Femur (tissue), 1 donor: ENCODE measurements at regions not wholly inside any gene's neighbourhood (a gene's known extent, or its start where the extent isn't known, plus 50 kb on each side); places are given as distances from the start of the nearest gene placed in this dataset.
"Not testable (repeated sequence)": the region's sequence is repeated elsewhere in the genome, so short reads cannot be mapped to it uniquely, and the experiment has no call there.

Experiments used
- DNase-seq: peaks from one replicate; pipeline ENCODE4 v3.0.0-alpha.2; 2017

DNA sequence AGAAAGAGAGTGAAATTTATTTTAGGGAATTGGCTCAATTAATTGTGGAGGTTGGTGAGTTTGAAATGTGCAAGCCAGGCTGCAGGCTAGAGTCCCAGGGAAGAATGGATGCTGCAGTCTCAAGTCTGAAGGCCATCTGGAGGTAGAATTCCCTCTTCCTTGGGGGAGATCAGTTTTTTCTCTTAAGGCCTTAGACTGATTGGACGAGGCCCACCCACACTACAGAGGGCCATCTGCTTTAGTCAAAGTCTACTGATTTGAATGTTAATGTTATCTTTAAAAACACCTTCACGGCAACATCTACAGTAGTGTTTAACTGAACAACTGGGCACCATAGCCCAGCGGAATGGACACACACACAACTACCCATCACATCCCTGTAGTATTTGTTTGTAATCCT, 245.9 kb upstream of the IRF2BP2 start:
- no peak for DNase-seq

DNA sequence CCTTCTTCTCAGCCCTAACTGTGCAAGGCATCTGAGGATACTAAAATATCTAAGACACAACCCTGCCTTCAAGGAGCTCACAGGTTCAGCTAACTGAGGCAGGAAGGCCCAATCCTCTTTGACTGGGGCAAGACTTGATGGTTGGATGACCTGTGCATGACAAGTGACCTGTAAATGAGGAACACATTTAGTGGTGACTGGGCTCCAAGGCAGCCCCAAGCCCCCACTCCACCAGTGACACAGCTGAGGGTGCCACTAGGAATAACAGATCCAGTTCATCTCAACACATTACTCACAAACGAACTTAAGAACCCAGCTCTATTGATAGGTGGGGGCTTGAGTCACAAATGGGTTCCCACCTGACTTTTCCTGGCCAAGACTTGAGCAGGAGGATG, 244.7 kb upstream of the IRF2BP2 start:
- DNase-seq, result no peak

DNA sequence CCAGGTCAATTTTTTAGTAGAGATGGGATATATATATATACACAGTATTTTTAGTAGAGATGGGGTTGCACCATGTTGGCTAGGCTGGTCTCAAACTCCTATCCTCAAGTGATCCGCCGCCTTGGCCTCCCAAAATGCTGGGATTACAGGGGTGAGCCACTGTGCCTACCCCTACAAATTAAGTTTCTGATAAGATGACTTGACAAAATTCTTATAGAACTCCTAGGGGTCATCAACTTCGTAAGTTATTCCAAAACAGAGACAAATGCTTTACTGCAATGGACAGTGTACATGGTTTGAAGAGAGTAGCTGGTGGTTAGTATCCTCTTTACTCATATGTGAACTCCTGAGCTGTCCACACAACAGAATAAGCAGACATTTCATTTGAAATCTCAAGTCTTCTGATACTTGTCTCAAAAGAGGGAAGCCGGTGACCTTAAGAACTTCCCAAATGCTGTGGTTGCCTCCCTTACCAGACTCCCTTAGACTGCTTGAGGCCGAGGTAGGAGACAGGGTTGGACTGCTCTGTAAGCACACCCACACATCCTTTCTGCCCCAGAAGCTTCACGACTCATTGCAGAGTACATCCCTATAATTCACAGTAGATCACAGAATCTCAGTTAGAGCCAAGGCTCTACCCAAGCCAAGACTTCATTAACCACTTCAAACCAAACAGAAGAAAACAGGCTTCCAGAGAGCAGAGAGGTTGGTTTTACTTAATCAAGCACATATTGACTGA, 244.1 kb upstream of the IRF2BP2 start:
- no peak for DNase-seq

DNA sequence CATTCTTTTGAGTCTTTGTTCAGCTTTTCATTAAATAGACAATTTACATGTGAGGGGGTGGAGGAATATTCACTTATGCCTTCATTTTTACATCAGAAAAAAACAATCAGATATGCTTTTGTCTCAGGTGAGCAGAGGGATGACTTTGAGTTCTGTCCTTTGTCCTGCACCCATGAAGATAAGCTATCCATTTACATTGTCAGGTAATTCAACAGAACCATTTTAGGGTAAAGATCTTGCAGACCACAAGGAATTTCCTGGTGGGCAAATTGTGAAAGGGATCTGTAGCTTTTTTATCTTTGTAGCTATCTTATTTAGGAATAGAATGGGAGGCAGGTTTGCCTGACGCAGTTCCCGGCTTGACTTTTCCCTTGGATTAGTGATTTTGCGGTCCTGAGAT, 242.7 kb upstream of the IRF2BP2 start:
- DNase-seq, result no peak

DNA sequence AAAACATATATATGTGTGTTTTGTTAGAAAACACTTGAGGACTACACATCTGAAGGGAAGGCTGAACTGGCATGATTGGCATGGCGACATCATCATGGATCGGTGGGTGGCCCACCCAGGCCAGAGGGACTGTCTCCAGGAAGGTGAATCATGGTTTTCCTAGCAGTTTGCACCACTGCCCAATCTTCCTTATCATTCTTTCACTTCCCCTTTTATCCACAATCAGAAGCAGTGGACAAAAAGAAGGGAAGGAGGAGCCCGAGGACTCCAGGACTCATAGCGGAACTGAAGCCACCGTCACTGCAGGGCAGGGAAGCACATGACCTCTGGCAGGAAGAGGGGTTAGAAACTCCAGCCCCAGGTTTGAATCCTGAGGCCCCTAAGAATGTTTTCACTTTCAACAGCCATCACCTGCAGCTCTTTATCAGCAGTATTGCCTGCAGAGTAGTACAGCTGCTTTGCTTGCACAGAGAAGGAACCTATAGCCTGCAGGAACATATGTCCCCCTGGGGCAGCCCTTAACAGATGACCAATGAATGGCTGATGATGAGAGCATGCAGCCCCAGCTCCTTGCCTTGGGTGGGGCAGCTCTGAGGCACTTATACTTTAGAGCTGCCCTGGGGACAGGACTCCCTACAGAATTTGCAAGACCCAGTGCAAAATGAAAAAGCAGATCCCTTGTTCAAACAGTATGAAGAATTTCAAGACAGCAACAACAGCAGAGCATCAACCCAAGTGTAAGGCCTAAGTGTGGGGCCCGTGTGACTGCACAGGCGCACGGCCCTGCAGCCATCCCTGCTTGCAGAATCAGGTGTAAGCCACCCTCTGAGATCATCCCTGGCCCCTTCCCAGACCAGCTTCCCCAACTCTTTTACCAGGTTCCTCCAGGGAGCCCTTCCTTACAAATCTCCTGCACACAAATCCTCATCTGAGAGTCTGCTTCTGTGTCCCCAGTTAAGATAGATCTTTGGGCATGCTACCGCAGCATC, 241.8 kb upstream of the IRF2BP2 start:
- no peak for DNase-seq

DNA sequence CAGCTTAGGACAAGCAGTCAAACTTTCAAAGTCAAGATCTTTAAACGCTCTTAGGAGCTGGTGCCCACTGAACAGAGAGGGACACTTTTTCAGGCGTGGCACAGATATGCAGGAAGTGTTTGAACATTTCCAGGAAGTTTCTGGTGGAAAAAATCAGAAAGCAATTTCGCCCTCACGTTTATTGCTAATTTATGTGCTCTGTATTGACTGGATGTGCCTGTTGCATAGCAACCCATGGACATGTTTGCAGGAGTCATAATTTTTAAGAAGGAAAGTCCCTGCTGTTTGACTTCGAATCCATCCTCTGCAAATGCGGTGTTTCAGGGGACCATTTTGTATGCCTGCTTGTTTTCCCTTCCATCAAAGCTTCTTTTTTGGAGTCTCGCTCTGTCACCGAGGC, 239.9 kb upstream of the IRF2BP2 start:
- no peak for DNase-seq

DNA sequence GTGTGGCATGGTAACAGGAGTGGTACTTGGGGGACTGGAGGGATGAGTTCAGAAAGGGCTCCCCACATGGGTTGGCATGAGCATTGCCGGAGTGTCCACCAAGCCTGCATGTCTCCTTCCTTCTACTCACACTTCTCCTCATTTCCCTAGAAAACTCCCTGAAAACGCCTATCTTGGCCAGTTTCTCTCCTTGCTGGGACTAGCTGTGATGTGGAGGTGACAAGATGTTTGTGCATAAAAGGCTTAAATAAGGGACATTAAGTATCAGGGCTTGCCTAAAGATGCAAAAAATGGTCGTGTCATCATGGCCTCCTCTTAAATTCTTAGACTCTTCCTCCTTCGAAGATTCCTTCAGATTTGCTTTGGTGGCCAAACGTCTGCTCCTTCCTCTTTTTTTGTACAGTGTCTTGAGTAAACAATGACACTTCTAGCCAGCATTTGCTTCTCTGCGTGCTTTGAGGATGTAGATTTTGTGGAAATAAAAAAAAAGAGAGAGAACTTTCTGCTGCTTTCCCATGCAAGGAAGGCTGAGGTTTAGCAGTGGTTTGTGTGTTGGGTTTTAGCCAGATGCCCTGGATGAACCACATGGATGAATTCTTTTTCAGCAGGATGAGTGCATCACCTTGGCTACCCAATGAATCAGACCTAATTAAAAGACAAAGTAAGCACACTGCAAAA, 239.1 kb upstream of the IRF2BP2 start:
- DNase-seq, result no peak

DNA sequence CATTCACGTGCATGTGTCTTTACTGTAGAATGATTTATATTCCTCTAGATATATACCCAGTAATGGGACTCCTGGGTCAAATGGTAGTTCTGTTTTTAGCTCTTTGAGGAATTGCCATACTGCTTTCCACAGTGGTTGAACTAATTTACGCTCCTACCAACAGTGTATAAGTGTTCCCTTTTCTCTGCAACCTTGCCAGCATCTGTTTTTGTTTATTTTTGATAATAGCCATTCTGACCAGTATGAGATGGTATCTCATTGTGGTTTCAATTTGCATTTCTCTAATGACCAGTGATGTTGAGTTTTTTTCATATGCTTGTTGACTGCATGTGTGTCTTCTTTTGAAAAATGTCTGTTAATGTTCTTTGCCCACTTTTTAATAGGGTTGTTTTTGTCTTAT, 236.8 kb upstream of the IRF2BP2 start:
- DNase-seq, result not testable (repeated sequence)

DNA sequence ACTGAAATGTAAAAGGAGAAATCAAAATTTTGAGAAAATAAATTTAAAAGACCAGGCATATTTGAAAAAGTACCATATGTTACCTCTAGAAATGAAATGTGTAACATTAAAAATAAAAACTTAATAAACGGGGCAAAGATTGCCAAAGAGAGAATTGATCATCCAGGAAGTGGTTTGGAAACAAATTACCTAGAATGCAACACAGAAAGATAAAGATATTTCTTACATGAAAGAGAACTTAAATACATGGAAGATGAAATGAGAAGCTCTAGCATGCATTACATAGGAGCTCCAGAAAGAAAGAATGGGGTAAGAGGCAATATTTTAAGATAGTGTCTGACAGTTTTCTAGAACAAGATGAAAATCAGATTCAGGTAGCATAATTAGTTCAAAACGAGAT, 235.9 kb upstream of the IRF2BP2 start:
- no peak for DNase-seq

DNA sequence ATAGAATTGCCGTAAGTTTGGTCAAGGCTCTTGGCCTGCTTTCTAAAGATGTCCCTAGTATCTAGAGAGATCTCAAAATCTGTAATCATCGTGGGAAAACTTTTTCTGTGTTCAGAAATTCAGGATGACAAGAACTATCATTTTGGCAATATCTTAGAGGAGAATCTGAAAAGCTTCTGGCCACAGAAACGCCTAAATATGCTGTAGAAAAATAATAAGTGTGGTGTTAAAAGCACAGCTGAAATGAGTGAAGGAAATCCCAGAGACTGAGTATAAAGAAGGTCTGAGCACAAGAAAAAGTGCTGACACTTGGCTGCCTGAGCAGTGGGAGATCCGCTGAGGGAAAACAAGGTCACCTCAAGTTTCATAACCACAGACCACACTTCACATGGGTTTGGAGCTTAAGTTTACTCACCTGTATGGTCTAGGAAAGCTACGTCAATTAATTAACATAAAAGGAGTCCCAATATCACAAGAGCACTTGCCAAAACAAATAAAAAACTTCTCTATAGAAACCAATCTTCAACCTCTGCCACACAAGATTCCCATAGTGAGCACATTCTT, 235.2 kb upstream of the IRF2BP2 start:
- DNase-seq, result no peak

DNA sequence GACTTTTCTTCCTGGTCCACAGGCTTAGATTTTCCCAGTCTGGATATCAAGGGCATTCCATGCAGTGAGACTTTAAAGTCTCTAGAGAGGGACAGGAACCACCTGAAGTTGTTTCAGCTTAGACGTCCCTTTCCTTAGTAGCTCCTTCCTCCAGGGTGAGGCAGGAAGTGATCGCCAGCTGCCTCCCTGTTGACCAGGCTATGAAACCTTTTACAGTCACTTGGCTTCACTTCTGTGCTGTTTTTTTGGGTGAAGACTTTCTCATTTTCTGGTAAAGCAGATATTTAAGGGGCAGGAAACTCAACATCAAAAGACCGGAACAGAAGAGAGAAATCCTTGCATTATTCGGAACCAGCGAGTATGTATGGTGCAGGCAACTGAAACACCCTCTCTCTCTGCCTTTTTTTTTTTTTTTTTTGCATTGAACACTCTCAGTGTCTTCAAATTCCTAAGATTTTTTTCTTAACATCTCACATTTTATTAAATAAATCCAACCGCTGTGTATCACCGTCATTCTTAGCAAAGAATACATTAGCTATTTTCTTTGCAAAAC, 234.6 kb upstream of the IRF2BP2 start:
- DNase-seq, result no peak

DNA sequence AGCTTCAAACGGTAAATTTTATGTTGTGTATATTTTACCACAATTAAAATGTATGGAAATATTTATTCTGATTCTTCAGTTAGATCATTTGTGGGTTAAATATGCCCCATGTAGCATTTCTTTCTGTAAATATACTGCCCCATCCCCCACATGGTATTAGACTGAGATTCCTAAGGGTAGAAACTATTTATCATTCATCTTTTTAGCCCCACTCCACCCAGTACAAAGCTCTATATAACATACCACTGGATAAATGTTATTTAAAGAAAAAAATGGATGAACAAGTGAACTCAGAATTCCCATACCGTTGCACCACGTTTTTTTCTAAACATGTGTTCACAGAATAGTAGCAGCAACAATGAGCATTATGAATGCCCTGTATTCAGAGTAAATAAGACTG, 234.0 kb upstream of the IRF2BP2 start:
- no peak for DNase-seq

DNA sequence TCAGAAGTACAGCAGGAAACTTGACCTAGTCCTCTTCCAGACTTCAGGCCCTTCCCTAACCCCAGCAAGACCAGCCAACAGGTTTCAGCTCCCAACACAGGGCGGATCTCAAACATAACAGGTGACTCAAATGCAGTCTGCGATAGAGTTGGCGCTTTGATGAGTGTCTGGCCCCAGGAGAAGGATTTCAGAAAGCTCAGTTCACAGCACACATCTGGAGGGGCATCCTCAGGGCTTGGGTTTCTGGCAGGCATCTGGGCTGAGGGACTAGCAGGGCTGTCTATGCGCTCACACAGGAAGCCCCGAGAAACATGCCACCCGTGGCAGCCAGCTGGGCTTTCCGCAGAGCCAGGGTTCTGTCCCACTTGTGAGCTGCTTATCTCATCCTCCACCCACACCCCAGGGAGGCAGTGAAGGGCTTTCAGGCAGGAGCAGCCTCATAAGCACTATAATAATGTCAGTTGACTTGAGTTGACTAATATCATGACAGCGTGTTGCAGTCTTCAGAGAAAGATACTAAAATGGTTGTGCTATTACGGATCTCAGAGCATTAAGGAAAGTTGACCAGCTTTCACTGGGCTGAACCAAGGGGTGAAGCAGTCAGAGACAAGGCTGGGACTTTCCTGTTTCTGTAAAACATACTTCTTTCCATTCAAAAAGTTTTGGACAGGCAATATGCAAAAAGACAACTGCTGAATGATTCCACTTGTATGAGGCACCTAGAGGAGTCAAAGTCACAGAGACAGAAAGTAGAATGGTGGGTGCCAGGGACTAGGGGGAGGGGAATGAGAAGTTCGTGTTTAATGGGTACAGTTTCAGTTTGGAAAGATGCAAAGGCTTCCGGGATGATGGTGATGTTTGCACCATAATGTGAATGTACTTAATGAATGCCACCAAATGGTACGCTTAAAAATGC, 233.0 kb upstream of the IRF2BP2 start:
- DNase-seq, result peak; percentile 52

DNA sequence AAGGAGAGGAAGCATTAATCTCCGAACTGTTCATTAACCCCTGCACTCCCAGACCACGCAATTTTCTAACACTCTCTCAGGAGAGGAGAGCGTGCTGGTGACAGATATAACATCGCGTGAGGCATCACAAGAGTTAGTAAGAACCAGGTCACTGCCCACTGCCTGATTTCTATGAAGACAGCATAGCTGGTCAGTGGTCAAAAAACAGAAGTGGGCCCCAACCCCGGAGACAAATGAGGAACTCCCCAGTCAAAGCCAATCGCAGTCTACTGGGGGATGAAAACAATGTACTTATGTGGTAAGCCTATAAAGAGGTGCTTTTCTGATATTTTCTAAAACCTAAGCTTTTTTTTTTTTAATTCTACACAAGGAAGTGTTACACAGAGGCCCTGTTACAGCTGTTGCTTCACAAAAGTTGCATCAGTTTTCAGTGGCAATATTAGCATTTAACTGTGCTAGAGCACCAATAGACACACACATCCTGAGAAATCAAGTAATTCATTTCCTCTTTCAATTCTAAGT, 231.8 kb upstream of the IRF2BP2 start:
- no peak for DNase-seq

DNA sequence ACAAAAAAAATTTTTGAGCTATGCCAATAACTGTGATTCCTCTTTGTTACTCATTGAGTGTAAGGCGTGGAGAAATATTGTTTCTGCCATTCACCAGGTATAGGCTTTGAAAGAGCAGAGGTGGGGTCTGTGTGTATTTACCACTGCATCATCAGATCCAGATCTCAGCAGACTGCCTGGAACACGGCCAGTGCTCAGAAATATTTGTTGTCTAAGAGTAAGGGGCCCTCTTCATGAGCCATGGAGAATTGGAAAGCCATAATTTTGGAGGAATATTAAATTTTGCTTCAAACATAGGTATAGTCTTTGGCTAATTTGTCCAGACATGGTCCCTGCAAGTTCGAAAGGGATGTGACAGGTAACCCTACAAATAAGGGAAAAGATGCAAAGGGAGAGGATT, 231.3 kb upstream of the IRF2BP2 start:
- DNase-seq, result no peak

DNA sequence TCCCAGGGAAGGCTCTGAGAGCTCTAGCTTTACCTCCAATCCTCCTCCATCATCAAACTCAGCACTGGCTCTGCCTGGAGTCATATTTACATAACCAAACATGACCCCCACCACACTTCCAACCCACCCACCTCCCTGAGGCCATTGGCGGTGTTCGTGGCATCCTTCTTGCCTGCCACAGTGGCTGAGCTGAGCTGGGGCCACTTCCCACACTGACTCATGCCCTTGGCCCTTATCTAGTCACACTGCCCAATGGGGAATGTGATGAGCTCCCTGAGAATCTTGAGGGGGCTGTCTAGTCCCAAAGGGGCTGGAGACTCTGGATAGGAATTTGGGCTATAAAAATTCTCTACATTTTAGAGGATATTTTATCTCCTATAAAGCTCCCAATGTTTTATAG, 230.9 kb upstream of the IRF2BP2 start:
- no peak for DNase-seq

DNA sequence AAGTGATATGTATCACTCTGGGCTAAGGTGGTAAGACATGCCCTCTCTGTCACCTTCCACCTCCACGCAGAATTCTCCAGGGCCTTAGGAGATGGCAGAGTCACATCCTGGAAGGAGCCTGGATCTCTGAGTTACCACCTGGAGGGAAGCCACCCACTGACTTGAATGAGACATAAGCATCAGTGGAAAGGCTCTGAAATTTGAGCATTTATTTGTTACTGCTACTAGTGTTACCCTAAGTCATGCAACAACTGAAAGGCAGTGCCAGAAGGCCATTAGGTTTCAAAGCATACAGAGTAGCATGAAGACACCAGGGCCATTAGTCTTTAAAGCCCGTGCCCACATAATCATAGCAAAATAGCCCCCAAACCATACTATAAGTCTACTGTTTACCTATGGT, 230.3 kb upstream of the IRF2BP2 start:
- no peak for DNase-seq

DNA sequence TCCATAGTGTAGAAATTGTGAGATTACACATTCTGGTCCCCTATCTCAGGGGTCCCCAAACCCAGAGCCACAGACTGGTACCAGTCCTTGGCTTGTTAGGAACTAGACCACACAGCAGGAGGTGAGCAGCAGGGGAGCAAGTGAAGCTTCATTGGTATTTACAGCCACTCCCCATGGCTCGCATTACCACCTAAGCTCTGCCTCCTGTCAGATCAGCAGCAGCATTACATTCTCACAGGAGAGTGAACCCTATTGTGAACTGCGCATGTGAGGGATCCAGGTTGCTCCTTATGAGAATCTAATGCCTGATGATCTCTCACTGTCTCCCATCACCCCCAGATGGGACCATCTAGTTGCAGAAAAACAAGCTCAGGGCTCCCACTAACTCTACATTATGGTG, 229.7 kb upstream of the IRF2BP2 start:
- DNase-seq, result no peak

DNA sequence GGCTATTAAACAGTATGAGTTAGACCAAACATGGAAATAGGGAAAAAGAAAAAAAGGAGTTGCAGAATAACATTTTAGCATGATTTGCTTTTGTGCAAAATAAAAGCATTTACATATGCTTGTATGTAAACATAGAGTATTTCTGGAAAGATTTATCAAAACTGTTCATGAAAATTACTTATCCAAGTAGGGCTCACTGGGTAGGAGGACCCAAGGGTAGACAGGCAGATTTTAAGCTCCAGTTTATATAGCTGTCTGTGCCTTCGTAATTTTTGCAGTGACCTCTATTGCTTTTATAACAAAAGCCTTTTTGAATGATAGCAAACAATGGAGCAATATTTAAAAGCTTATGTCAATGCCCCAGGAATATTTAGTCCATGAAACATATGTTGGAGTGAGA, 228.8 kb upstream of the IRF2BP2 start:
- no peak for DNase-seq

DNA sequence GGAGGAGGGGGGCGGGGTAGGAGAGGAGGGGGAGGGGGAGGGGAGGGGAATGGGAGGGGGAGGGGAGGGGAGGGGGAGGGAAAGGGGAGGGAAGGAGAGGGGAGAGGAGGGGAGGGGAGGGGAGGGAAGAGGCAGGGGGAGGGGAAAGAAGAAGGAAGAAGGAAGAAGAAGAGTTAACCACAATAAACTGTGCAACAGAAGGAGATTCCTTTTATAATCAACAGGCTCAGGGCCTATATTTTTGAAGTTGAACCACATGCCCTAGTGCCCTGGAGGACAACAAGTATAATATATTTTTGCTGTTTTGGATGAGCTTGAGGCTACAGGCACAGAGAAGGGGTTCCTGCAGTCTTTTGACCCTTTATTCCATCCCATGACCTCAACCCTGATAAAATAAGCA, 228.2 kb upstream of the IRF2BP2 start:
- no peak for DNase-seq

DNA sequence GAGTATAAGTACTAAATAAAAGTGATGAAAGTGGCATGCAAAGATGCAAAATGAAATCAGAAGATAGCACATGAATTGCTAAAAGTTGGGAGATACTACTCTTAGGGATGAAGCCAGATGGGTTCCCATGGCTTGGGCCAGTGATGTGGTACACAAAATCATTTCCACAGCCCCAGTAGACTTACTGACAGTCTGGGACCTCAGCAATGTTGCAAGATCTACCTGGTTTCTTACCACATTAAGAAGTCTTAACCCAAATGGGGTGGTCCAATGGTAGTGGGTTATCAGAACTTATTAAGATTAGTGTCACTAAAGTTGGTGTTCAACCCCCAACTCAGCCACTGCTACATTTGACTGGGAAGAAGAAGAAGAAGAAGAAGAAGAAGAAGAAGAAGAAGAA, 227.7 kb upstream of the IRF2BP2 start:
- DNase-seq, result no peak
